ENCODE measurements at regions not wholly inside any gene's neighbourhood (a gene's known extent, or its start where the extent isn't known, plus 50 kb on each side); places are given as distances from the start of the nearest gene placed in this dataset.

DNA sequence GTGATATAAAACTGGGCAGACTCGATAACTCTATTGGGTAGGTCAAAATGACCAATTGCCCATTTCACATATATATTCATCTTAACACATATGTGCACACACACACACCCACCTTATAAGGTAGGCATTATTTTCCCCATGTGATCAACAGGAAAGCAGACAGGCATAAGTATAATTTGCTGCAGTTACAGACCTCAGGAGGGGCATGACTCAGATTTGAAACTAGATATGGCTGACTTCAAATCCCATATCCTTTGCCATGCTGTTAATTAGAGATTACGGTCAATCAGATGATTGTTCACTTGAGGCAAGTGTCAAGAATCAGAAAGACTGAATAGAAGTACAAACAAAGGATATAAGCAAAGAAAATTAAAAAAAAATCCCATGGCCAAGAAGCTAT is 910.6 kb downstream of the NTRK3 start:
- DNase-seq (ENCODE audit: low read depth) = no peak
- TF ChIP-seq CTCF (IDR thresholded peaks at IDR 0.05; ENCODE audit: control insufficient read depth, extremely low read depth, insufficient read depth) = no peak
- no peak overlapping the region for H3K4me3 ChIP-seq (ENCODE audit: low read depth, low read length)

GRCh38 chr15:87343966-87344365 is 912.6 kb downstream of the NTRK3 start:
- DNase-seq (ENCODE audit: low read depth) = no peak

DNA sequence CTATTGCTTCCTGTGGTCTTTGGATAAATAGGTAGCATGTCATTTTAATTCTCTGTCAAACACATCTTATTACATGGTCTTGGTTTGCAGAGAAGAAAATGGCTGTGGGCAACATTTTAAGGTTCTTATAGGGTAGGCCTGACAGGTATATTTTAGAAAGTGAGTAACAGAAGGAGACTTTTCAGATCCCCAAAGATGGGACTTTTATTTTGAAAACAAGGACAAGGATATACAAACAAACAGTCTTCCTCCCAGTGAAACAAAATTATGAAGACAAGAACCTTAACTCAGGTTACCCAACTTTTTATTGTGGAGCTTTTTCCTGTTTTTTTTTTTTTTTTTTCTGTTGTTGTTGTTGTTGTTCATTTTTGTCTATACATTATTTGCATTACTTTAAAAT is 916.2 kb downstream of the NTRK3 start:
- DNase-seq (ENCODE audit: low read depth) = no peak
- no peak for TF ChIP-seq CTCF (IDR thresholded peaks at IDR 0.05; ENCODE audit: control insufficient read depth, extremely low read depth, insufficient read depth)
- H3K4me3 ChIP-seq (ENCODE audit: low read depth, low read length) = no peak overlapping the region

More at GRCh38 chr15:87343966-87344365, 912.6 kb downstream of the NTRK3 start:
- H3K4me3 ChIP-seq (ENCODE audit: low read depth, low read length) = no peak overlapping the region
- TF ChIP-seq CTCF (IDR thresholded peaks at IDR 0.05; ENCODE audit: control insufficient read depth, extremely low read depth, insufficient read depth) = no peak

- no peak for DNase-seq (ENCODE audit: low read depth)
- no peak for TF ChIP-seq CTCF (IDR thresholded peaks at IDR 0.05; ENCODE audit: control insufficient read depth, extremely low read depth, insufficient read depth)
- H3K4me3 ChIP-seq (ENCODE audit: low read depth, low read length) = no peak overlapping the region
These were observed 930.3 kb downstream of the NTRK3 start for GRCh38 chr15:87326269-87326668.

GRCh38 chr15:87322870-87323269 is 933.7 kb downstream of the NTRK3 start:
- no peak for TF ChIP-seq CTCF (IDR thresholded peaks at IDR 0.05; ENCODE audit: control insufficient read depth, extremely low read depth, insufficient read depth)
- no peak overlapping the region for H3K4me3 ChIP-seq (ENCODE audit: low read depth, low read length)
- no peak for DNase-seq (ENCODE audit: low read depth)

GRCh38 chr15:87322265-87322664 is 934.3 kb downstream of the NTRK3 start:
- H3K4me3 ChIP-seq (ENCODE audit: low read depth, low read length) = no peak overlapping the region
- DNase-seq (ENCODE audit: low read depth) = no peak
- no peak for TF ChIP-seq CTCF (IDR thresholded peaks at IDR 0.05; ENCODE audit: control insufficient read depth, extremely low read depth, insufficient read depth)

DNA sequence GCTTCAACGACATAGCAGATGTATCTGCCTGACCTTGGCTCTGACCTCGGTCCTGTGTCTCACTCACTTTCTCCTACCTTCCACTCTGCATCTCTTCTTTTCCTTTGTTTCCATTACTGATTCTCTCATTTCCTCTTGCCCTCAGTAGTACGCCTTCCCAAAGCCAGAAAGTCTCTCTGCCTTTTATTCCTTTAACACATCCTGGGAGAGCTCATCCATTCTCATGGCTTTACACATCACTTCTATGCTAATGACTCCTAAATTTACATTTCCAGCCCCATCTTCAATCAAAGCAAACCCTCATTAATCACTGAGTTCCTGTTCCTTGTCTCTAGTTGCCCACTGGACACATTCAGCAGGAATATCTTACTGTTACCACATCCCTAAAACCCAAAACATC is 938.6 kb downstream of the NTRK3 start:
- no peak for DNase-seq (ENCODE audit: low read depth)
- no peak for TF ChIP-seq CTCF (IDR thresholded peaks at IDR 0.05; ENCODE audit: control insufficient read depth, extremely low read depth, insufficient read depth)
- H3K4me3 ChIP-seq (ENCODE audit: low read depth, low read length) = no peak overlapping the region
